GM12875 (cell line): ENCODE measurements at regions not wholly inside any gene's neighbourhood (a gene's known extent, or its start where the extent isn't known, plus 50 kb on each side); places are given as distances from the start of the nearest gene placed in this dataset.

Experiments
- H3K4me3 ChIP-seq: one replicate; pipeline ENCODE4 v1.5.1; 2011; ENCODE audit warnings: low read depth, low read length, control low read depth
- CTCF ChIP-seq: IDR thresholded peaks from 2 replicates; pipeline ENCODE4 v1.5.1; 2011; ENCODE audit warnings: low read depth, mild to moderate bottlenecking, control low read depth, inconsistent platforms, low read length, moderate library complexity, borderline replicate concordance; ENCODE audit not compliant: insufficient read depth

GRCh38 chr15:87713475-87713879, 543.1 kb downstream of the NTRK3 start:
- H3K4me3 ChIP-seq: no peak overlapping the region
- no peak for TF ChIP-seq CTCF

- no peak for TF ChIP-seq CTCF
- no peak overlapping the region for H3K4me3 ChIP-seq
Measured at GRCh38 chr15:87712211-87712610, 544.3 kb downstream of the NTRK3 start.

GRCh38 chr15:87711026-87711425, 545.5 kb downstream of the NTRK3 start:
- no peak overlapping the region for H3K4me3 ChIP-seq
- TF ChIP-seq CTCF: no peak

GRCh38 chr15:87710406-87710805, 546.1 kb downstream of the NTRK3 start:
- no peak overlapping the region for H3K4me3 ChIP-seq
- TF ChIP-seq CTCF: no peak

- H3K4me3 ChIP-seq: no peak overlapping the region
- no peak for TF ChIP-seq CTCF
Measured at GRCh38 chr15:87707566-87708130, 548.9 kb downstream of the NTRK3 start.

- H3K4me3 ChIP-seq: no peak overlapping the region
- TF ChIP-seq CTCF: no peak
Measured at GRCh38 chr15:87707071-87707470, 549.5 kb downstream of the NTRK3 start.

GRCh38 chr15:87706001-87706400, 550.5 kb downstream of the NTRK3 start:
- H3K4me3 ChIP-seq: no peak overlapping the region
- no peak for TF ChIP-seq CTCF
